Muscle of arm (tissue), 1 donor: ENCODE measurements at regions not wholly inside any gene's neighbourhood (a gene's known extent, or its start where the extent isn't known, plus 50 kb on each side); places are given as distances from the start of the nearest gene placed in this dataset.

Experiments used
- DNase-seq: peaks from one replicate; pipeline ENCODE4 v3.0.0-alpha.2; 2013

DNA sequence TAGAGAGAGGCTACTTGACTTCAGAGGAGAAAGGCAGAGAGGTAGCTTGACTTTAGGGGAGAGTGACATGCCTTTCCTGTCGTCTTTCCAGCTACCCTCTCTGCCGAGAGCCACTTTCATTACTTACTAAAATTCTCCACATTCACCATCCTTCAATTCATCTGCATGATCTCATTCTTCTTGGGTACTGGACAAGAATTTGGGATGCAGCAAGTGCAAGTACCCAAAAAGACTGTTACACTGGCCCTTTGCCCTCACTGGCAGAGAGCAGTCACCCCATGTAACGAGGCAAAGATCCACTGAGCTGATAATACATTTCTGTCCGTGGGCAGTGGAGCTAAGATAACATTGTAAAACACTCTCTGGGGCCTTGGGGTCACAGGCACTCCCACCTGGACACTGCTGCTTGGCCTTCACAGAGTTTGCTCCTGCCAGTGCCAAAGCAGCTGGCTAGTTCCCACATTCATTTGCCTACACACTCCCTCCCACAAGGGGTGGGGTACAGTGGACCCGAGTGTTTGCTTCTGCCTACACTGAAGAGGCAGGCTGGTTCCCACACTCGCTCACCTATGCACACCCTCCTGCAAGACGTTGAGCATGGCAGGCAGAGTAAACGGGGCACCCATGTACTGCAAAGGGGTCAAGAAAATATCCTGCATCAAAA is 1276.9 kb upstream of the PCDH9 start:
- DNase-seq: no peak

GRCh38 chr13:68490594-68490993 is 1260.5 kb upstream of the PCDH9 start:
- DNase-seq: no peak

DNA sequence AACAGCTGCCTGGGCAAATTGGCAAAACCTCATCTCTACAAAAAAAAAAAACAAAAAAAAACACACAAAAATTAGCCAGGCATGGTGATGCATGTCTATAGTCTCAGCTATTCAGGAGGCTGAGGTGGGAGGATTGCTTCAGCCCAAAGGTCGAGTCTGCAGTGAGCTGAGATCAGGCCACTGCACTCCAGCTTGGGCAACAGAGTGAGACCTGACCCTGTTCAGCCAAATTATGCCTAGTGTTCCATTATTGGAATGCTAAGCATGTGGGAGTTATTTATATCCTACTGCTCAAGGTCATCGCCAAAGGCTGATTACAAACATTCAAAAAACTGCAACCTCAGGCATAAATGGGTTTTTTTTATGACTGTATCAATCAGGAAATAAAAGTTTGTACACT is 1251.0 kb upstream of the PCDH9 start:
- DNase-seq: no peak

- no peak for DNase-seq
Measured at GRCh38 chr13:68473834-68474326, 1243.7 kb upstream of the PCDH9 start.

GRCh38 chr13:68467160-68467559 is 1237.0 kb upstream of the PCDH9 start:
- no peak for DNase-seq

GRCh38 chr13:68440874-68441273 is 1210.7 kb upstream of the PCDH9 start:
- DNase-seq: no peak

GRCh38 chr13:68439817-68440216 is 1209.7 kb upstream of the PCDH9 start:
- DNase-seq: no peak

- no peak for DNase-seq
Measured at GRCh38 chr13:68428292-68428691, 1198.2 kb upstream of the PCDH9 start.

DNA sequence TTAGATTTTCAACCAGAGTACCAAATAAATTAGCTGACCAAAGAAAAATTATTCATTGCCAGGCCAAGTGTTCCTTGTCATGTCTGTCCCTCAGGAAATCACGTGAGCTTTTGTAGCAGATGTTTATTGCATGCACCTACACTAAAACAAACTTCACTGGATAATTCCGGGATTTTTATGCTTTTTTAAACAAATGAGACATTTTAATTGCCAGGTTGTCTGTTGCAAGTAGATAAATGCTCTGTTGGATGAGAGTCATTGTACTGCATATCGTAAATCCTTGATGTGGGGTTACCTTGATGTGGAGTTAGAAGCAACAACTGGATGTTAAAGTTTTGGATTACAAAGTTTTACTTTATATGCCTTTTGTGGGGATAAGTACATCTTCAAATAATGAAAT is 1187.7 kb upstream of the PCDH9 start:
- DNase-seq: no peak

GRCh38 chr13:68410007-68410406 is 1179.9 kb upstream of the PCDH9 start:
- DNase-seq: no peak

DNA sequence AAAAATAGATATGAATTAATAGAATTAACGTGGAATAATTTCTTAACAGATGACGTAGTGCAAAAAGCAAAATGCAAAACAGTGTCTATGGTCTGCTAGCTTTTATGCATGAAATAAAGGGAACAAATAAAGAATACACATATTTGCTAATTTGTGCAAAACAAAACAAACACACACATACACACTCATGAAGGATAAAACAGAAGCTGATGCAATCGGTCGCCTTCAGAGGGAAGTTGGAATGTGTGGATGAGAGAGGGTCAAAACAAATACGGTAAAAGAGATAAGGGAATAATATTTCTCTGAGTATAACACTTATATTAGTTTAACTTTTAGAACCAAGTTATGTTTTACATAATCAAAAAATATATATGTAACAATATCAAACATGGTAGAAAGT is 1160.9 kb upstream of the PCDH9 start:
- DNase-seq: no peak

GRCh38 chr13:68386808-68387207 is 1156.7 kb upstream of the PCDH9 start:
- no peak for DNase-seq

DNA sequence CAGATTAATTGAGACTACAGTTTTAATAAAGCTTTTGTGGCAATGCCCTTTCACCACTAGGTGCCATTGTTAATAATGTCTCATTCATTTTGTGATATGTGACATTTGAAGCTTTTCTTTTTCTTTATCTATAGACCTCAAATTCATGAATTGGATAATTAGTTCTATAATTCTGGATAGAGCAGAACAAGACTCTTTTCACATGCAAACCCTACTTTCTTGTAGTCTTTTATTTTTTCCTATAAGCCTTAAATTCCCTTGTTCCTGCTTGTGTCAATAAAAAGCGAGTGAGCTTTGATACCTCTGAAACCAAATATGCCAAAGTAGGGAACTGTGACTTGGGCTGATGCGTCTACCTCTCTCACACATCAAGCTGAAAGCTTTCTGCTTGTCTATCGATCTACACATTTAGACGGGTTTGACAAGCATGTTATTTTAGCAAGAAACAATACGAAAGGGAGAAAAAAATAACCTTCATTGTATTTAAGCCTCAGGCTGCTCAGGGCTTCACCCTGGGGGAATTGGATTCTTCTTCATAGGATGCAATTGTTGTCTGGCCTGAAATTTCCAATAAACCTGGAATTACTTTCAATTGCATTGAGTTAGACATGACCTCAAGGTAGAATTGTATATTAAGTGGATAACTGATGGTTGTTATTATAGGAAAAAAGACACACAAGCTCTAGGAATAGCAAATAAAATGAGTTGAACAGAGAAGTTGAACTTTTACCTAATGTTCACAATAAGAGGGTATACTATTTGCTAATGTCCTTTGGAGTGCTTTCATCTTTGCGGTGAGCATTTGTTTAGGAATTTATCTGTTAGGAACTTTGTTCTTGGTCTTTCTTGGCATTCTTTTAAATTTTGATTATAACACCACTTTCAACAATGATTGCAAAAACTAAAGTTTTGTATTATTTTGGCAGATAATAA is 1150.2 kb upstream of the PCDH9 start:
- DNase-seq: no peak

GRCh38 chr13:68378294-68378693 is 1148.2 kb upstream of the PCDH9 start:
- no peak for DNase-seq

DNA sequence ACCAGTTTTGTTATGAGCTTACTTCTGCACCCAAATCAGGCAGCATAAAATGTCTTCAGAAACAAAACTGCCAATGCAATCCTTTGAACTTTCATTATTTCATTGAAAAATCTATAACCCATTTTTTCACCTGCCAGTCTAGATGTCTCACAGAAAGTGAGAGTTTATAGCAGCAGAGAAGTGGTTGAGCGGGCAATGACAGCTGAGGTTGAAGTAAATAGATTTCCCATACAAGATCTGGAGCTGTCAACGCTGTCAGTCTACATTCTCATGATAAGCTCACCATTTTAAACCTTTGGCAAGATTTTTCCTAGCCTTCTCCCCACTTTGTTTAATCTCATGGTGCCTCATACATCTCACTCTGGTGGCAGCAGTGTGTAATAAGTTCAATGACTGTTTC is 1144.9 kb upstream of the PCDH9 start:
- DNase-seq: no peak

GRCh38 chr13:68369739-68370138 is 1139.6 kb upstream of the PCDH9 start:
- DNase-seq: no peak

- DNase-seq: no peak
Measured at GRCh38 chr13:68368922-68369321, 1138.8 kb upstream of the PCDH9 start.

GRCh38 chr13:68359105-68359504 is 1129.0 kb upstream of the PCDH9 start:
- DNase-seq: no peak

- peak; percentile 17 for DNase-seq
Measured at GRCh38 chr13:68358294-68358705, 1128.2 kb upstream of the PCDH9 start.

DNA sequence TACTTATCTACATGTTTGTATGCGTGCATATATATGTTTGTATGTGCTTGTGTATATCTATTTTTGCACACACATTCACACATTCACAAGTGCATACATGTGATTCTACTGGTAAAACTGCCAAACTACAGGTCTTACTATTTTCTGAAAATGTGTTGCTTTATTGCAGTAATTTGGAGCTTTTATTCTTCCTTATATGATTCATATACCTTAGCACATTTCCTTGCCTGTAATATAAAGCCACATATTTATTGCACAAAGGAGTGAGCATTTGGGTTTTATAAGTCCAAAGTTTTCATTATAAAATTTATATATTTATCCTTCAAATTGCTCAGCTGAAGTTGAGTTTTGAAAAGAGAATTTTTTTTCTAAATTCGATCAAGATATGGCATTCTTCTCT is 1120.4 kb upstream of the PCDH9 start:
- DNase-seq: no peak

DNA sequence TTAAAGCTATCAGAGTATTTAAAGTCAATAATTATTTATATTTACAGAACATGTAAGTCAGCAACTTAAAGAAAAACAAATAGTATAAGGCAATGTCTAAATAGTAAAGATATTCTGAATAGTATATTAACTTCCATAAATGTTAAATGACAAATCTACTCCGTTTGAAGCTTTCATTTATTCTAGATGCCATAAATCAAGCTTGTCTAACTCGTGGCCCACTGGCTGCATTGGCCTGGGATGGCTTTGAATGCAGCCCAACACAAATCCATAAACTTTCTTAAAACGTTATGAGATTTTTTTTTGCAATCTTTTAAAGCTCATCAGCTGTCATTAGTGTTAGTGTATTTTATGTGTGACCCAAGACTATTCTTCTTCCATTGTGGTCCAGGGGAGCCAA is 1117.1 kb upstream of the PCDH9 start:
- no peak for DNase-seq

- DNase-seq: no peak
Measured at GRCh38 chr13:68345963-68346531, 1115.9 kb upstream of the PCDH9 start.

DNA sequence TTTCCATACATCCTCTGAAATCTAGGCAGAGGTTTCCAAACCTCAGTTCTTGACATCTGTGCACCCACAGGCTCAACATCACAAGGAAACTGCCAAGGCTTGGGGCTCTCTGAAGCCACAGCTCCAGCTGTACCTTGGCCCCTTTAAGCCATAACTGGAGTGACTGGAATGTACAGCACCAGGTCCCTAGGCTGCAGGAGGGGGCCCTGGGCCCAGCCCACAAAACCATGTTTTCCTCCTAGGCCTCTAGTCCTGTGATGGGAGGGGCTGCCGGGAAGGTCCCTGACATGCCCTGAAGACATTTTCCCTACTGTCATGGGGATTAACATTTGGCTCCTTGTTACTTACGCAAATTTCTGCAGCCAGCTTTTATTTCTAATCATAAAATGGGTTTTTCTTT is 1093.0 kb upstream of the PCDH9 start:
- DNase-seq: no peak
